NCI-H526 treated with DMSO at 0.1 percent for 48 hours (cell line): ENCODE measurements at regions not wholly inside any gene's neighbourhood (a gene's known extent, or its start where the extent isn't known, plus 50 kb on each side); places are given as distances from the start of the nearest gene placed in this dataset.

Source experiments
- DNase-seq: peaks from one replicate; lab custom pipeline; 2025; lab: John Stamatoyannopoulos, UW

DNA sequence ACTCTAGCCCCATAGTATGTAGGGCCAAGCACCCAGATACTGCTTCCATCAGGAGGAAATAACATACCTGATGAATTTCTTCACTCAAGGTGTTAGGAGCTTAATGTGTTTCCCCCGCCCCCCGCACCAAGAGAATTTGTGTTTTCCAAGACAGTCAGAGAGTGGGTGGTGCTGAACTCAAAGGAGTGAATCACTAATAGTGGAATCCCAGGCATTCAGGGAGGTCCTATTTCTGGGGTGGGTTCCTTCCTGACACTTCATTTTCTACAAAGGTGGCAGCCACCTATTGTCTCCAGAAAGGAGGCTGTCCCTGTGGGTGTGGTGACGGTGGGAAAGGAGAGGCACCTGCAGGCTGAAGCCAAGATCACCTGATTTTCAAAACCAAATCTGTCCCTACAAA is 50.8 kb upstream of the ELF5 start:
- no peak for DNase-seq

DNA sequence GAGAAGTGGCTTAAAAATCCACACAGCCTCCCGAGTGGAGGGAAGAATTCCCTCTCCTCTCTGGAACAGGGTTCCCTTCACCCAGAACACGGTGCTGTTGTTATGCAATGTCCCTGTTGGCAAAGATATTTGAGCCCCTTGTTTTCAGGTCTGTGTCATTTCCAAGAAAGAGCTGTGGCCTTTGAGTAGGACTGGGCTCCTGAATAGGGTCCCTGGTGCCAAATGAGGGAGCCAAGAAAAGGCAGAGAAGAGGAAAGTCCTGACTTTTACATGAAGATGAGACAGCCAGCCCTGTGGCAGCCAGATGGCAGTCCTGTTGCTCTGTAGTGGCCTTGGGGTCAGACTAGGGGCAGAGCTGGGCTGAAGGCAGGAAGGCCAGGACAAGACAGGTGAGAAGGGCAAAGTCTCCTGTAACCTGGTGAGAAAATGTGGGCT is 51.2 kb upstream of the ELF5 start:
- DNase-seq, result no peak

DNA sequence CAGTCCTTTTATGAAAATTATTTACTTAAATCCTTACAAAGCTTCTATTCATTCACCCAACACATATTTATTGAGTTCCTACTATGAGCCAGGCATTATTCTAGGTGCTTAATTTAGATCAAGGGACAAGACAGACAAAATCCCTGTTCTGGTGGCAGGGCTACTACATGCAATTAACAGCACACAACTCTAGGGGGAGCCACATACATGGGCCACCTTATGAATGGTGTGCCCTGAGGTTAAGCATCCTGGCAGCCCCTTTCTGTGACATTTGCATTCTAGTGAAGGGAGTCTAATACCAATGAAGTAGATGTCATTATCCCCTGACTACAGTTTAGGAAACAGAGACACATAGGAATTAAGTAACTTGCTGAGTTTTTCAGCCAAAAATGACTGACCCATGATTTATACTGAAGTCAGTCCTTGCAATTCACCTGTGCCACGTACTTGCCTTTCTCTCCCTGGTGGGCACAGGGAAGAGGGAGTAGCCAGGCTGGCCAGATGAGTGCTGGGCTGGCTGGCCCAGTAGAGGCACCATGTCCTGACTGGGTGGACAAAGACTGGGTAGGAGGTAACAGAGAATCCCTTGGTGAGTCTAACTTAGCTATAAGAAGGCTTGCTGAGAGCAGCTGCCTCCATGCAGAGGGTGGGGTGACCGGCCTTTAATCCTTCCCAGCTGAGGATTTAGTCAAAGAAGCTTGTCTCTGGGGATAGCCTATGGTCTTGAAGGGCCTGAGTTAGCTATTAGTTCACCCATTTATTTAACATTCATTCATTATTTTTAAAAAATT is 52.0 kb upstream of the ELF5 start:
- DNase-seq, result peak; percentile 35

DNA sequence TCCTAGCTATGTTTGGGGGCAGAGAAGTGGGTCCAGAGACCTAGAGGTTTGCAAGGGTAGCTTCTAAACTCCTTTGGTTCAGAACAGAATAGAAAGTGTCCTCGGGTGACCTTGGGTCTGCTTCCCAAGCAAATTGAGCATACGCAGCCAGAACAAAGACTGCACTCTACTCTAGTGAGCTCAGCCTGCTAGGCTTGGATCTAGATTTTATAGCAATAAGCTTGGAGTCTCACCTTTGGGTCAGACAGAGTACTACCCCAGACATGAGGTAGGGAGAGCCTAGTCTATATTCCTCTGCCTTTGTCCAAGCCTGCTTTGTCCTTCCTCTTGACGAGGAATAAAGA is 52.6 kb upstream of the ELF5 start:
- no peak for DNase-seq

DNA sequence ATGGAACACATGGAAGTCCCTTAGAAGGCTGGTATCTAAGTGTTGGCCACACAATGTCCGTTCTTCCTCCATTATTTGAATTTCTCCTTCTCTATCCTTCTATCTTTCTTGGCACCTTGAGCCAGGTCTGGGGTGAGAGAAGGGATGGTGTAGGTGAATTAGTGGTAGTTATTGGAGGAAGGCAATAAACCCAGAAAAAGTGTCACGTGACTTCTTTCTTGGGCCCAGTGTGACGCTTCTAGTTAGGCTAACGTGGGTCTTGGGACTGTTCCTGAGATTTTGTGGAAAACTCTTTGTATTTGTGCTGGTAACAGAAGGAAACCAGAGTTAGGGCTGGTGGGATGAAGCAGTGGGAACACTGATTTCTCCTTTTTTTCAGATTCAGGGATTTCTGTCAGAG is 53.1 kb upstream of the ELF5 start:
- DNase-seq, result no peak

DNA sequence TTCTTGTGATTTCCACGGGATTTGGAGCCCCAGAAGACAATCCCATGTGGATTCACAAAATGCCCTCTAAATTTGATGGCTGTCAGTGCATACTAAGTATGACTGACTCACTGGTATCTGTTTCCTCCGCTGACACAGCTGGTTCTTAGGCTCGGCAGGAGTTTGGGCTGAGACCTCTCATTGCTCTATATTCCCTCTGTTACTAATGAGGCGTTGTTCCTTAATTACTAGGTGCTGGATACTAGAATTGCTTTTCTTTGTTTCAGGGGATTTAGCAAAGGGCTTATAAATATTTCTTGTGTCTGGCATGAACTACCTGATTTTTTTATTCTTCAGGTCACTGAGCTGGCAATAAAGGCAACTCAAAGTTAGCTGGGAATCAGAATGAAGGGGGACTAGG is 53.2 kb upstream of the EHF start:
- no peak for DNase-seq

DNA sequence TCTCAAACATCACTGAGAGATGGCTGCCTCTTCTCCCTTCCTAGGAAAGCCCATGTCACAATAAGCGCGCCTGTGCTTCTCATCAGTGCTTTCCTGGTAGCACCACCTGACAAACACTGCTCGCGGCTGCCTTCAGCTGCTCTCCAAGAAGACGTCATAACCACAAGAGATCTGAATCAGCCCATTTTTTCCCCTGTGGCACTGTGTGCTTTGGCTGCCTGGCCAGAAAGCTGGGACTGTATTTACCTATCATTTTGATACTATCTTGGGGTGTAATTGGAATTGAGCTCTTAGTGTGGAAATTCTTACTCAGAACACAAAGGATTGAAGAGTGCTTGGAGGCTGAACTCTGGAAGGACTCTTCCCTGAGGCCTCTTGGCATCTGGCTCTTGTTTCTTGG is 50.3 kb upstream of the EHF start:
- no peak for DNase-seq
